H9 (cell line): ENCODE measurements at regions not wholly inside any gene's neighbourhood (a gene's known extent, or its start where the extent isn't known, plus 50 kb on each side); places are given as distances from the start of the nearest gene placed in this dataset.

Source experiments
- DNase-seq: peaks from one replicate; pipeline ENCODE4 v3.0.0-alpha.2; 2017
- H2AFZ ChIP-seq: one replicate; pipeline ENCODE4 v1.6.1; 2013; ENCODE audit warnings: mild to moderate bottlenecking, low read length, control low read depth, moderate library complexity
- H2AK5ac ChIP-seq: 2 replicates; pipeline ENCODE4 v1.6.1; 2013; ENCODE audit warnings: low read length, control low read depth, mixed read lengths; ENCODE audit not compliant: insufficient read length
- H2BK120ac ChIP-seq: one replicate; pipeline ENCODE4 v1.6.1; 2013; ENCODE audit warnings: low read depth, mild to moderate bottlenecking, low read length, control low read depth, inconsistent platforms; ENCODE audit not compliant: poor library complexity, severe bottlenecking
- H2BK12ac ChIP-seq: 2 replicates; pipeline ENCODE4 v1.6.1; 2013; ENCODE audit warnings: low read length, control low read depth, mixed read lengths, low read depth; ENCODE audit not compliant: insufficient read length
- H2BK15ac ChIP-seq: 2 replicates; pipeline ENCODE4 v1.6.1; 2013; ENCODE audit warnings: low read depth, low read length, control low read depth
- H2BK20ac ChIP-seq: one replicate; pipeline ENCODE4 v1.6.1; 2013; ENCODE audit warnings: low read depth, mild to moderate bottlenecking, low read length, control low read depth, inconsistent platforms; ENCODE audit not compliant: poor library complexity, severe bottlenecking
- H2BK5ac ChIP-seq: 2 replicates; pipeline ENCODE4 v1.6.1; 2013; ENCODE audit warnings: low read length, control low read depth, mixed read lengths; ENCODE audit not compliant: insufficient read length
- H3K14ac ChIP-seq: 2 replicates; pipeline ENCODE4 v1.6.1; 2013; ENCODE audit warnings: low read length, control low read depth; ENCODE audit not compliant: insufficient read depth
- H3K18ac ChIP-seq: 2 replicates; pipeline ENCODE4 v1.6.1; 2013; ENCODE audit warnings: low read depth, mild to moderate bottlenecking, mixed read lengths, low read length, control low read depth; ENCODE audit not compliant: insufficient read length
- H3K23ac ChIP-seq: 2 replicates; pipeline ENCODE4 v1.6.1; 2013; ENCODE audit warnings: low read length, control low read depth, mixed read lengths, low read depth; ENCODE audit not compliant: insufficient read length
- H3K23me2 ChIP-seq: 2 replicates; pipeline ENCODE4 v1.6.1; 2013; ENCODE audit warnings: low read depth, mild to moderate bottlenecking, mixed read lengths, low read length, control low read depth; ENCODE audit not compliant: insufficient read length, poor library complexity, severe bottlenecking
- H3K27ac ChIP-seq: 2 replicates; pipeline ENCODE4 v1.5.1; 2013; ENCODE audit warnings: low read length, control low read depth, mixed read lengths, low read depth; ENCODE audit not compliant: insufficient read length
- H3K27me3 ChIP-seq: 2 replicates; pipeline ENCODE4 v1.6.1; 2013; ENCODE audit warnings: low read length, control low read depth, inconsistent platforms; ENCODE audit not compliant: insufficient read depth
- H3K4ac ChIP-seq: 2 replicates; pipeline ENCODE4 v1.6.1; 2013; ENCODE audit warnings: low read depth, mild to moderate bottlenecking, control low read depth, inconsistent platforms, low read length, moderate library complexity
- H3K4me1 ChIP-seq: 2 replicates; pipeline ENCODE4 v1.6.1; 2013; ENCODE audit warnings: low read length, control low read depth, inconsistent platforms; ENCODE audit not compliant: insufficient read depth
- H3K4me2 ChIP-seq: 2 replicates; pipeline ENCODE4 v1.6.1; 2013; ENCODE audit warnings: low read length, control low read depth, mixed read lengths; ENCODE audit not compliant: insufficient read length, insufficient read depth
- H3K56ac ChIP-seq: 2 replicates; pipeline ENCODE4 v1.6.1; 2013; ENCODE audit warnings: low read depth, mild to moderate bottlenecking, mixed read lengths, low read length, control low read depth; ENCODE audit not compliant: insufficient read length
- H3K79me1 ChIP-seq: 2 replicates; pipeline ENCODE4 v1.6.1; 2013; ENCODE audit warnings: low read depth, mild to moderate bottlenecking, moderate library complexity, low read length, control low read depth, inconsistent platforms; ENCODE audit not compliant: insufficient read depth, poor library complexity, severe bottlenecking
- H3K79me2 ChIP-seq: 2 replicates; pipeline ENCODE4 v1.6.1; 2013; ENCODE audit warnings: low read length, control low read depth, inconsistent platforms; ENCODE audit not compliant: insufficient read depth
- H3K9ac ChIP-seq: 2 replicates; pipeline ENCODE4 v1.6.1; 2013; ENCODE audit warnings: low read length, control low read depth, mixed read lengths; ENCODE audit not compliant: insufficient read length; ENCODE audit errors: extremely low read depth
- H3K9me3 ChIP-seq: one replicate; pipeline ENCODE4 v1.6.1; 2013; ENCODE audit warnings: low read depth, low read length, inconsistent platforms; ENCODE audit not compliant: control insufficient read depth
- H3T11ph ChIP-seq: one replicate; pipeline ENCODE4 v1.6.1; 2013; ENCODE audit warnings: mild to moderate bottlenecking, low read length, control low read depth, inconsistent platforms
- H4K20me1 ChIP-seq: one replicate; pipeline ENCODE4 v1.6.1; 2013; ENCODE audit not compliant: control insufficient read depth, insufficient read length, insufficient read depth
- H4K5ac ChIP-seq: 2 replicates; pipeline ENCODE4 v1.6.1; 2013; ENCODE audit warnings: low read depth, mild to moderate bottlenecking, mixed read lengths, low read length, control low read depth; ENCODE audit not compliant: insufficient read length
- H4K8ac ChIP-seq: replicated peaks from 2 replicates; pipeline ENCODE4 v1.6.1; 2013; ENCODE audit warnings: low read length, control low read depth, mixed read lengths, low read depth; ENCODE audit not compliant: insufficient read length
- H4K91ac ChIP-seq: 2 replicates; pipeline ENCODE4 v1.6.1; 2013; ENCODE audit warnings: low read depth, mild to moderate bottlenecking, moderate library complexity, mixed read lengths, low read length, control low read depth; ENCODE audit not compliant: insufficient read length
- H3K27ac Mint-ChIP-seq, 3 experiments: 2 replicates in 2 of 3; 3 replicates in 1 of 3; pipeline ENCODE4 v1.8.0; 2020 to 2021; ENCODE audit warnings: mixed read lengths in 3 of 3, mild to moderate bottlenecking in 1 of 3, moderate library complexity in 1 of 3
- H3K27me3 Mint-ChIP-seq: 2 replicates; pipeline ENCODE4 v1.8.0; 2021; ENCODE audit warnings: low read depth, mild to moderate bottlenecking, moderate library complexity, mixed read lengths
- H3K36me3 Mint-ChIP-seq, 3 experiments: 2 replicates in 2 of 3; 3 replicates in 1 of 3; pipeline ENCODE4 v1.8.0; 2020 to 2021; ENCODE audit warnings: low read depth in 3 of 3, mixed read lengths in 3 of 3; ENCODE audit not compliant: insufficient read depth in 1 of 3
- H3K4me1 Mint-ChIP-seq, 2 experiments: 2 replicates each; pipeline ENCODE4 v1.8.0; 2020; ENCODE audit warnings: mixed read lengths in 2 of 2
- H3K4me3 Mint-ChIP-seq, 2 experiments: 2 replicates in 1 of 2; 3 replicates in 1 of 2; pipeline ENCODE4 v1.8.0; 2020 to 2021; ENCODE audit warnings: mild to moderate bottlenecking in 2 of 2, mixed read lengths in 2 of 2, moderate library complexity in 1 of 2
- H3K9me3 Mint-ChIP-seq, 2 experiments: 2 replicates in 1 of 2; 3 replicates in 1 of 2; pipeline ENCODE4 v1.8.0; 2020; ENCODE audit warnings: mild to moderate bottlenecking in 2 of 2, mixed read lengths in 2 of 2, moderate library complexity in 1 of 2
- WGBS: extraction: QIAGEN DNeasy Blood & Tissue Kit; methylation state at CpG from one replicate; pipeline ENCODE4 v1.1.7; 2013; ENCODE audit warnings: missing lambda C conversion rate, low lambda C conversion rate, mixed read lengths; ENCODE audit not compliant: insufficient read length; ENCODE audit errors: extremely low coverage; 5-methylcytosine and 5-hydroxymethylcytosine counted together
- TF ChIP-seq, protein P1 (sequence below): fragments of 200-600 bp; sonication (generic); conservative IDR thresholded peaks from 3 replicates; pipeline ENCODE4 v1.8.0; 2021; ENCODE audit warnings: antibody characterized with exemption, mild to moderate bottlenecking

GRCh38 chr10:36163827-36164226 lies 521.7 kb upstream of the FZD8 start:
- Histone ChIP-seq H3K23me2 (no peaks in the 10 kb centered on the region), H3K9me3 (no peaks in the 10 kb centered on the region), H2BK15ac (no peak overlapping the region), H3K27me3 (no peaks in the 10 kb centered on the region), H3K14ac (no peak overlapping the region), H3K4me1 (no peaks in the 10 kb centered on the region; the same call in 1 of the 2 replicates), H2AFZ (no peak overlapping the region), H3K79me1 (no peaks in the 10 kb centered on the region), H3K27ac (no peak overlapping the region), H4K5ac (no peak overlapping the region), H2BK5ac (no peak overlapping the region), H3K56ac (no peak overlapping the region), H3K4ac (no peak overlapping the region), H3K23ac (no peak overlapping the region), H3K4me2 (no peak overlapping the region), H3K18ac (no peak overlapping the region), H3K9ac (no peak overlapping the region), H2BK20ac (no peak overlapping the region), H4K20me1 (no peaks in the 10 kb centered on the region), H2BK12ac (no peak overlapping the region), H3K79me2 (no peaks in the 10 kb centered on the region), H2AK5ac (no peak overlapping the region), H3T11ph (no peak overlapping the region), H2BK120ac (no peak overlapping the region), H4K91ac (no peak overlapping the region), H4K8ac (no peak overlapping the region)
- WGBS, result no CpG with 5 or more reads among the region's 2 CpGs
- Mint-ChIP-seq H3K4me3 (no peak overlapping the region), H3K27ac (no peak overlapping the region), H3K27me3 (no peaks in the 10 kb centered on the region; the same call in 1 of the 2 replicates), H3K4me1 (peaks cover 16 to 17% of the 10 kb centered on the region in 2 experiments), H3K36me3 (no peaks in the 10 kb centered on the region; a peak in 2 of 7 replicates), H3K9me3 (no peaks in the 10 kb centered on the region; a peak in 1 of 5 replicates)
- no peak for DNase-seq
- TF ChIP-seq, protein P1, sequence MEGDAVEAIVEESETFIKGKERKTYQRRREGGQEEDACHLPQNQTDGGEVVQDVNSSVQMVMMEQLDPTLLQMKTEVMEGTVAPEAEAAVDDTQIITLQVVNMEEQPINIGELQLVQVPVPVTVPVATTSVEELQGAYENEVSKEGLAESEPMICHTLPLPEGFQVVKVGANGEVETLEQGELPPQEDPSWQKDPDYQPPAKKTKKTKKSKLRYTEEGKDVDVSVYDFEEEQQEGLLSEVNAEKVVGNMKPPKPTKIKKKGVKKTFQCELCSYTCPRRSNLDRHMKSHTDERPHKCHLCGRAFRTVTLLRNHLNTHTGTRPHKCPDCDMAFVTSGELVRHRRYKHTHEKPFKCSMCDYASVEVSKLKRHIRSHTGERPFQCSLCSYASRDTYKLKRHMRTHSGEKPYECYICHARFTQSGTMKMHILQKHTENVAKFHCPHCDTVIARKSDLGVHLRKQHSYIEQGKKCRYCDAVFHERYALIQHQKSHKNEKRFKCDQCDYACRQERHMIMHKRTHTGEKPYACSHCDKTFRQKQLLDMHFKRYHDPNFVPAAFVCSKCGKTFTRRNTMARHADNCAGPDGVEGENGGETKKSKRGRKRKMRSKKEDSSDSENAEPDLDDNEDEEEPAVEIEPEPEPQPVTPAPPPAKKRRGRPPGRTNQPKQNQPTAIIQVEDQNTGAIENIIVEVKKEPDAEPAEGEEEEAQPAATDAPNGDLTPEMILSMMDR, result no peak
